ENCODE measurements at regions not wholly inside any gene's neighbourhood (a gene's known extent, or its start where the extent isn't known, plus 50 kb on each side); places are given as distances from the start of the nearest gene placed in this dataset.
A peak's percentile ranks its signal among the peaks of the same experiment; 100 is the strongest.

DNA sequence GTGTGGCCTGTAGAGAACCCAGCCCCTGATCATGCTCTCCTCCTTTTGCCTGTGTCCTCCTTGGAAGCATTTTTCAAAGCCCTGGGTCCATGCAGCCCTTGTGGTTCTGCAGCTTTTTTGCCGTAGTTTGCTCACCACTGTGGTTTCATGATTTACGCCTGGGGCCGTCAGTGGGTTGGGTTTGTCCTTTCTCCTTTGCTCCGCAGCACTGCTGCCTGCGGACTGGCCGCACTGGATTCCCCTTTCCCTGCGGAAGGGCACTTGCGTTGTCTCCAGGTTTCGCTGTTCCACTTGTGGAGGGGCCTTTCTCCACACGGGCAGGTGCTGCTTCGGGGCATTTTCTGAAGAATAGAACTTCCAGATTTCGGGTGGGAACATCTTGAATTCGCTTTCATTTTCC, 1260.9 kb downstream of the BRD1 start:
- H3K9me3 ChIP-seq (ENCODE audit: control insufficient read depth, insufficient read depth, low read length): no peaks in the 10 kb centered on the region
- TF ChIP-seq, protein P1, sequence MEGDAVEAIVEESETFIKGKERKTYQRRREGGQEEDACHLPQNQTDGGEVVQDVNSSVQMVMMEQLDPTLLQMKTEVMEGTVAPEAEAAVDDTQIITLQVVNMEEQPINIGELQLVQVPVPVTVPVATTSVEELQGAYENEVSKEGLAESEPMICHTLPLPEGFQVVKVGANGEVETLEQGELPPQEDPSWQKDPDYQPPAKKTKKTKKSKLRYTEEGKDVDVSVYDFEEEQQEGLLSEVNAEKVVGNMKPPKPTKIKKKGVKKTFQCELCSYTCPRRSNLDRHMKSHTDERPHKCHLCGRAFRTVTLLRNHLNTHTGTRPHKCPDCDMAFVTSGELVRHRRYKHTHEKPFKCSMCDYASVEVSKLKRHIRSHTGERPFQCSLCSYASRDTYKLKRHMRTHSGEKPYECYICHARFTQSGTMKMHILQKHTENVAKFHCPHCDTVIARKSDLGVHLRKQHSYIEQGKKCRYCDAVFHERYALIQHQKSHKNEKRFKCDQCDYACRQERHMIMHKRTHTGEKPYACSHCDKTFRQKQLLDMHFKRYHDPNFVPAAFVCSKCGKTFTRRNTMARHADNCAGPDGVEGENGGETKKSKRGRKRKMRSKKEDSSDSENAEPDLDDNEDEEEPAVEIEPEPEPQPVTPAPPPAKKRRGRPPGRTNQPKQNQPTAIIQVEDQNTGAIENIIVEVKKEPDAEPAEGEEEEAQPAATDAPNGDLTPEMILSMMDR (IDR thresholded peaks at IDR 0.05): no peak
- H3K4me1 ChIP-seq (ENCODE audit: control insufficient read depth, insufficient read depth, low read length): peaks cover 8% of the 10 kb centered on the region
- intact Hi-C loops (cut with micrococcal nuclease): no loop called here
- DNase-seq (no peak), ATAC-seq (no peak)
- 1% methylated on average over 13 of the region's 13 CpGs for WGBS (ENCODE audit: insufficient coverage)
- Mint-ChIP-seq H3K4me3 (peak overlapping the region; percentile 28), H3K27me3 (ENCODE audit: low read depth in 2 of 2) (peaks cover 12 to 16% of the 10 kb centered on the region in 2 donors), H3K36me3 (peaks cover 9% of the 10 kb centered on the region), H3K4me1 (peaks cover 0 to 6% of the 10 kb centered on the region in 2 donors), H3K27ac (no peak overlapping the region), H3K9me3 (peaks cover 2 to 3% of the 10 kb centered on the region in 2 donors)
- H3K27ac ChIP-seq (ENCODE audit: low read length): no peak overlapping the region
- H3K27me3 ChIP-seq (ENCODE audit: control insufficient read depth, insufficient read depth, low read length): peaks cover 4% of the 10 kb centered on the region
- no peak overlapping the region for H3K4me3 ChIP-seq (ENCODE audit: low read length)
- H3K36me3 ChIP-seq (ENCODE audit: control insufficient read depth, insufficient read depth, low read length): no peaks in the 10 kb centered on the region

DNA sequence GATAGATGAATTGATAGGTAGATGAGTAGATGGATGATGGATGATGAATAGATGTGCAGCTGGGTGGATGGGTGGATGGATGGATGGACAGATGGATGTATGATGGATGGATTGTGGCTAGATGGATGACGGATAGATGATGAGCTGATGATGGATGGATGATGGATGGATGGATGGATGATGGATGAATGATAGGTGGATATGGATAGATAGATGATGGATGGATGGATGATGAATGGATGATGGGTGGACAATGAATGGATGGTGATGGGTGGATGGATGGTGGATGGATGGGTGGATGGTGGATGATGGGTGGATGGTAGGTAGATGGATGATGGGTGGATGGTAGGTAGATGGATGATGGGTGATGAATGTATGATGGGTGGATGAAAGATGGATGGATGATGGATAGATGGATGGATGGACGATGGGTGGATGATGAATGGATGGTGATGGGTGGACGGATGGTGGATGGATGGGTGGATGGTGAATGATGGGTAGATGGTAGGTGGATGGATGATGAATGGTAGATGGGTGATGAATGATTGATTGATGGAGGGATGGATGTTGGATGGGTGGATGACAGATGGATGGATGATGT, 1261.7 kb downstream of the BRD1 start:
- Histone ChIP-seq H3K27ac (ENCODE audit: low read length) (no peak overlapping the region), H3K4me1 (ENCODE audit: control insufficient read depth, insufficient read depth, low read length) (peaks cover 8% of the 10 kb centered on the region), H3K36me3 (ENCODE audit: control insufficient read depth, insufficient read depth, low read length) (no peaks in the 10 kb centered on the region), H3K9me3 (ENCODE audit: control insufficient read depth, insufficient read depth, low read length) (no peaks in the 10 kb centered on the region), H3K4me3 (ENCODE audit: low read length) (no peak overlapping the region), H3K27me3 (ENCODE audit: control insufficient read depth, insufficient read depth, low read length) (peaks cover 4% of the 10 kb centered on the region)
- intact Hi-C loops (cut with micrococcal nuclease): no loop called here
- Mint-ChIP-seq H3K9me3 (peaks cover 2 to 3% of the 10 kb centered on the region in 2 donors), H3K27ac (no peak overlapping the region), H3K27me3 (ENCODE audit: low read depth in 2 of 2) (peaks cover 11 to 14% of the 10 kb centered on the region in 2 donors), H3K4me3 (no peak overlapping the region), H3K4me1 (peaks cover 0 to 6% of the 10 kb centered on the region in 2 donors), H3K36me3 (peaks cover 9% of the 10 kb centered on the region)
- ATAC-seq (no peak), DNase-seq (no peak)
- TF ChIP-seq, protein P1 (IDR thresholded peaks at IDR 0.05): no peak
- 92% methylated on average over 3 of the region's 3 CpGs for WGBS (ENCODE audit: insufficient coverage)

DNA sequence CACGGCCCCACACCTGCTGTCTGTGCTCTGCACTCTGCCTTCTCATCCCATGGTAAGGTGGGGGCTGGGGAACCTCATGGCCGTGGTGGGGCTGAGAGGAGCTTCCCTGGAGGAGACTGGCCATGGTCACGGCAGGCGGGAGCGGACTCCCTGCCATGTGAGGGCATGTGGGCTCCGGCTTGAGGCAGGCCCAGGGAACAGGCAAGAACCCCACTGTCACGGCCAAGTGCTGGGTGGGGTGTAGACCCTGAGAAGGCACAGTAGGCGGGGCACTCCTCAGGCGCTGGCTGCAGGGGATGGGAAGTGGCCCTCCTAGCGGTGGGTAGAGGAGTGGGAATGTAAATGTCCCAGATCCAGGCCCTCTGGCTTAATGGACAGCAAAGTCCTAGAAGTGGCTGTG, 1262.7 kb downstream of the BRD1 start:
- 92% methylated on average over 10 of the region's 10 CpGs for WGBS (ENCODE audit: insufficient coverage)
- Mint-ChIP-seq H3K9me3 (no peaks in the 10 kb centered on the region), H3K36me3 (no peaks in the 10 kb centered on the region), H3K27me3 (ENCODE audit: low read depth in 2 of 2) (peaks cover 2 to 11% of the 10 kb centered on the region in 2 donors), H3K27ac (no peak overlapping the region), H3K4me3 (no peak overlapping the region), H3K4me1 (peaks cover 0 to 6% of the 10 kb centered on the region in 2 donors)
- H3K9me3 ChIP-seq (ENCODE audit: control insufficient read depth, insufficient read depth, low read length): no peaks in the 10 kb centered on the region
- H3K36me3 ChIP-seq (ENCODE audit: control insufficient read depth, insufficient read depth, low read length): no peaks in the 10 kb centered on the region
- ATAC-seq (no peak), DNase-seq (no peak)
- intact Hi-C loops (cut with micrococcal nuclease): no loop called here
- peaks cover 4% of the 10 kb centered on the region for H3K27me3 ChIP-seq (ENCODE audit: control insufficient read depth, insufficient read depth, low read length)
- peaks cover 8% of the 10 kb centered on the region for H3K4me1 ChIP-seq (ENCODE audit: control insufficient read depth, insufficient read depth, low read length)
- no peak overlapping the region for H3K4me3 ChIP-seq (ENCODE audit: low read length)
- no peak overlapping the region for H3K27ac ChIP-seq (ENCODE audit: low read length)
- TF ChIP-seq, protein P1 (IDR thresholded peaks at IDR 0.05): no peak

DNA sequence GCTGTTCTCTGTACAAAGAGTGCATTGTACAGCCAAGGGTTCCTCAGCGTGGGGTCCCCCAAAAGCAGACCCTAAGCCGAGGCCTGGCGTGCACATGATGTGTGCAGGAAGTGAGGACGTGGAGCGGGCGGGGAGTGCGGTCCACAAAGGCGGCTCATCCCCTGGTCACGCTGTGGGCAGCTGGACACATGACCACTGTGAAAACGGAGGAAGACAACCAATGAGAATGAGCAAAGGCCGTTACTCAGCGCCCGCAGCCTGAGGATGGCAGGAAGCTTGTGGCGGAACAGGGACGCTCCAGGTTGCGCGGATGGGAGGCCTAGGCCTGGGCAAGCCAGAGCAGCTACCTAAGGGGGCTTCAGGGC, 1263.7 kb downstream of the BRD1 start:
- Mint-ChIP-seq H3K4me1 (peaks cover 0 to 6% of the 10 kb centered on the region in 2 donors), H3K4me3 (no peak overlapping the region), H3K9me3 (no peaks in the 10 kb centered on the region), H3K36me3 (no peaks in the 10 kb centered on the region), H3K27ac (no peak overlapping the region), H3K27me3 (ENCODE audit: low read depth in 2 of 2) (peaks cover 0 to 10% of the 10 kb centered on the region in 2 donors)
- H3K4me1 ChIP-seq (ENCODE audit: control insufficient read depth, insufficient read depth, low read length): peaks cover 8% of the 10 kb centered on the region
- no peak overlapping the region for H3K4me3 ChIP-seq (ENCODE audit: low read length)
- H3K9me3 ChIP-seq (ENCODE audit: control insufficient read depth, insufficient read depth, low read length): no peaks in the 10 kb centered on the region
- no peak for DNase-seq
- no peak overlapping the region for H3K27ac ChIP-seq (ENCODE audit: low read length)
- intact Hi-C loops (cut with micrococcal nuclease): no loop called here
- TF ChIP-seq, protein P1 (IDR thresholded peaks at IDR 0.05): no peak
- no peak for ATAC-seq
- H3K27me3 ChIP-seq (ENCODE audit: control insufficient read depth, insufficient read depth, low read length): peaks cover 4% of the 10 kb centered on the region
- H3K36me3 ChIP-seq (ENCODE audit: control insufficient read depth, insufficient read depth, low read length): no peaks in the 10 kb centered on the region
- WGBS (ENCODE audit: insufficient coverage): 93% methylated on average over 17 of the region's 17 CpGs
